ENCODE measurements at regions not wholly inside any gene's neighbourhood (a gene's known extent, or its start where the extent isn't known, plus 50 kb on each side); places are given as distances from the start of the nearest gene placed in this dataset.
"Not testable (repeated sequence)": the region's sequence is repeated elsewhere in the genome, so short reads cannot be mapped to it uniquely, and the experiment has no call there.

DNA sequence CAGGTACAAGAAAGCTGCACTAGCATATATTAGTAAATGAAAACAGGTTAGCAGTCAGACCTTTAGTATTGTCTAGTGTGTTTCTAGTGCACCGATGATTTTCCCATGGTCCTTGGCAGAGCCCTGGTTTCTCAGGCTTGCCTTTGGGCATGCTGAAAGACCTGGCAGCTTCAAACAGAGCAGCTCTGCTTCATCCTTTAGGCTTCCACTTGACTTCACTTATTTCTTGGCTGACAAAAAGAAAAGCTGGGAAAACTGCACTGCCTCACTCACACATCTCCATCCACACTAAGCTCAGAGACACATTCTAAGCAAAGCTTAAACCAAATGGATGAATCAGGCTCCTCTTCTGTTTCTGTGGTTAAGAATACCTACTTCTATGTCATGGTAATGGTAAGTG, 374.8 kb upstream of the PDZRN3 start:
- no peak overlapping the region for H3K4me3 ChIP-seq (ENCODE audit: low read depth, low read length)
- no peak for DNase-seq (ENCODE audit: low read depth)
- no peak for TF ChIP-seq POLR2A (IDR thresholded peaks at IDR 0.05; ENCODE audit: extremely low read depth, insufficient read length)
- TF ChIP-seq CTCF (IDR thresholded peaks at IDR 0.05; ENCODE audit: low read depth, low read length) = no peak
- TF ChIP-seq, protein P1, sequence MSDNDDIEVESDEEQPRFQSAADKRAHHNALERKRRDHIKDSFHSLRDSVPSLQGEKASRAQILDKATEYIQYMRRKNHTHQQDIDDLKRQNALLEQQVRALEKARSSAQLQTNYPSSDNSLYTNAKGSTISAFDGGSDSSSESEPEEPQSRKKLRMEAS (IDR thresholded peaks at IDR 0.05; ENCODE audit: low read depth, low read length) = no peak
- TF ChIP-seq MYC (IDR thresholded peaks at IDR 0.05; ENCODE audit: low read depth, low read length) = no peak

- not testable (repeated sequence) for H3K4me3 ChIP-seq (ENCODE audit: low read depth, low read length); DNase-seq (ENCODE audit: low read depth)
These were observed 365.9 kb upstream of the PDZRN3 start for GRCh38 chr3:73990691-73991090.

GRCh38 chr3:73966733-73967132, 342.0 kb upstream of the PDZRN3 start:
- no peak overlapping the region for H3K4me3 ChIP-seq (ENCODE audit: low read depth, low read length)
- TF ChIP-seq CTCF (IDR thresholded peaks at IDR 0.05; ENCODE audit: low read depth, low read length) (no peak), POLR2A (IDR thresholded peaks at IDR 0.05; ENCODE audit: extremely low read depth, insufficient read length) (no peak), MYC (IDR thresholded peaks at IDR 0.05; ENCODE audit: low read depth, low read length) (no peak)
- TF ChIP-seq, protein P1 (IDR thresholded peaks at IDR 0.05; ENCODE audit: low read depth, low read length) = no peak
- no peak for DNase-seq (ENCODE audit: low read depth)

DNA sequence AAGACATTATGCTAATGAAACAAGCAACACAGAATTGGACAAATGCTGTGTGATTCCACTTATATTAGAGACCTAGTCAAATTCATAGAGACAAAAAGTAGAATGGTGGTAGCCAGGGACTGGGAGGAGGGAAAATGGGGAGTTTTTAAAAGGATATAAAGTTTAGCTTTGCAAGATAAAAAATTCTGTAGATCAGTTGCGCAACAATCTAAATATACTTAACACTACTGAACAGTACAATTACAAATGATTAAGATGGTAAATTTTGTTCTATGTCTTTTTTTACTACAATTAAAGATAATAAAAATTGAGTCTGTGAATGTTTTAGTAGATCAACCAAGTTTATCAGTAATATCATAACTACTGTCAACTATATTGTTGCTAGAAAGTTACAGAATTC, 340.1 kb upstream of the PDZRN3 start:
- H3K4me3 ChIP-seq (ENCODE audit: low read depth, low read length) = no peak overlapping the region
- TF ChIP-seq, protein P1 (IDR thresholded peaks at IDR 0.05; ENCODE audit: low read depth, low read length) = no peak
- TF ChIP-seq POLR2A (IDR thresholded peaks at IDR 0.05; ENCODE audit: extremely low read depth, insufficient read length) (no peak), CTCF (IDR thresholded peaks at IDR 0.05; ENCODE audit: low read depth, low read length) (no peak), MYC (IDR thresholded peaks at IDR 0.05; ENCODE audit: low read depth, low read length) (no peak)
- no peak for DNase-seq (ENCODE audit: low read depth)

GRCh38 chr3:73955494-73956070, 330.8 kb upstream of the PDZRN3 start:
- TF ChIP-seq POLR2A (IDR thresholded peaks at IDR 0.05; ENCODE audit: extremely low read depth, insufficient read length) (no peak), CTCF (IDR thresholded peaks at IDR 0.05; ENCODE audit: low read depth, low read length) (no peak), MYC (IDR thresholded peaks at IDR 0.05; ENCODE audit: low read depth, low read length) (no peak)
- TF ChIP-seq, protein P1 (IDR thresholded peaks at IDR 0.05; ENCODE audit: low read depth, low read length) = no peak
- no peak overlapping the region for H3K4me3 ChIP-seq (ENCODE audit: low read depth, low read length)
- DNase-seq (ENCODE audit: low read depth) = no peak

GRCh38 chr3:73954506-73954905, 329.8 kb upstream of the PDZRN3 start:
- TF ChIP-seq CTCF (IDR thresholded peaks at IDR 0.05; ENCODE audit: low read depth, low read length) (no peak), MYC (IDR thresholded peaks at IDR 0.05; ENCODE audit: low read depth, low read length) (no peak), POLR2A (IDR thresholded peaks at IDR 0.05; ENCODE audit: extremely low read depth, insufficient read length) (no peak)
- TF ChIP-seq, protein P1 (IDR thresholded peaks at IDR 0.05; ENCODE audit: low read depth, low read length) = no peak
- DNase-seq (ENCODE audit: low read depth) = no peak
- H3K4me3 ChIP-seq (ENCODE audit: low read depth, low read length) = no peak overlapping the region
